Mesenteric fat pad (tissue), 1 donor: ENCODE measurements at regions not wholly inside any gene's neighbourhood (a gene's known extent, or its start where the extent isn't known, plus 50 kb on each side); places are given as distances from the start of the nearest gene placed in this dataset.

Source experiments
- DNase-seq: peaks from one replicate; pipeline ENCODE4 v3.0.0-alpha.2; 2020; ENCODE audit warnings: low spot score
- donor health status: DM: yes; HTN: yes; CAD: no.

DNA sequence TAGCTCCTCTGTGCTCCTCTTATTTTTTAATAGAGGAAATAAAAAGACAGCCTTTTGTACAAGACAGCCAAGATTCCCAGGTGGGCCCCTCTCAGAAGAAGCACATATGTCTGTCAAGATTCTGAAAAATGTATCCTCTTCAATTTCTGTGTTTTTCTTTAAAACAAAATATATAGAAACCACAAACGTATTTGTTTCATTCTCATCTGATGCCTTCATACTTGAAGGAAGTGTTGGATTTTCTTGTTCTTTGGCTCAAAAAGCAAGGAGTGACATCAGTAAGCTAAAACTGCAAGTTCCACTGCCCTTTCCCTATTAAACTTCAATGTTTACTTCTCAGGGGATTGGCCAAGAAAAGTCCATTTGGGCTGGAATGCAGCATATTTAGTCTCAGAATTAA is 193.8 kb upstream of the OSR1 start:
- DNase-seq: no peak

DNA sequence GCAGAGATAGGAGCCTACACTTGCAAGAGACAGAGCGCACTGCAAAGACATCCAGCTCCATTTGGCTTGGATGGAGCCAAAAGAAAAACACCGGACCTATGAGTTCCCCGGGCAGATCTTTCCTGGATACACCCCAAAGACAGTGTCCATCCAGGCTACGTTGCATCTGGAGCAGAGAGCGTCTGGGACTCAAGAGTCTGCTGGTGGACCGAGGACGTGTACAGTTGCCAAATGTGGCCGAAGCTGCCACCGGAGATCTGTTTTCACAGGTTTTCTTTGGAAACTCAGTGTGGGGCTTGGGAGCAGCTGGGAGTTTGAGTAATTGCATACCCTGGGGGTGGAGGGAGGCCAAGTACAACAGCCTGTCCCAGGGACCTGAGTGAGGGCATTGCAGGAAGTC is 192.3 kb upstream of the OSR1 start:
- no peak for DNase-seq

DNA sequence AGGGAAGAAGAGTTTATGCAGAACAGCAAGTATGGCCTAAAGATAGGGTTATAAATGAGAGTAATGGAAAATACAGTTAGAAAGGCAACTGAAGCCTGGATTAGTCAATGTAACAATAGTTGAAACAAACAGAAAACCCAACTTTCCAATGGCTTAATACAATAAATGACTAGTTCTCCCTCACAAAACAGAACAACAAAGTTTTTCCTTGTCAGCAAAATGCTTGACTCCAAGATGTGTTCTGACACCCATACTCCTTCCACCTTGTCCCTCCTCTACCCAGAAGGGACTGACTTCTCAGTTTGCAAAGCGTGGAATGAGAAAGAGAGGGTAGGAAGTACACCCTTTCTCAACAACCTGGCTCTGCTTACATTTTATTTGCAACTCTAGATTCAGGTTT is 191.4 kb upstream of the OSR1 start:
- DNase-seq: no peak

DNA sequence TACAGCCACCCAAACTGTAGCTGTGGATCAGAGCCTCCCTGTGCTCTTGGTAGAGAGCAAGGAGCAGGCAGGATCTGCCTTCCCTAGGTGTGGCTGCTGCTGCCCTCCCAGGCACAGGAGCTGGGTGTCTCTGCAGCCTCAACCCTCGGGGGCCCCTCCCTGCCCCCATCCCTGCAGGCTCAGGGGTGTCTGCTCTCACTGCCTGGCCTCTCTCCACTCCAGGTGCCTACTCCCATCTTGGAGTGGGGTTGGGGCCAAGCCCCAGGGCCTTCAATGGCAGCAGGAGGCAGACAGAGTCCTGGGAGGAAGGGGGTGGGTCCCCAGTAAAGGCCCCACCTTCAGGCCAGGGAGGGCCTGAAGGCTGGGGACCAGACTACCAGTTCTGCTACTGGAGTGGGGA is 189.7 kb upstream of the OSR1 start:
- DNase-seq: no peak

DNA sequence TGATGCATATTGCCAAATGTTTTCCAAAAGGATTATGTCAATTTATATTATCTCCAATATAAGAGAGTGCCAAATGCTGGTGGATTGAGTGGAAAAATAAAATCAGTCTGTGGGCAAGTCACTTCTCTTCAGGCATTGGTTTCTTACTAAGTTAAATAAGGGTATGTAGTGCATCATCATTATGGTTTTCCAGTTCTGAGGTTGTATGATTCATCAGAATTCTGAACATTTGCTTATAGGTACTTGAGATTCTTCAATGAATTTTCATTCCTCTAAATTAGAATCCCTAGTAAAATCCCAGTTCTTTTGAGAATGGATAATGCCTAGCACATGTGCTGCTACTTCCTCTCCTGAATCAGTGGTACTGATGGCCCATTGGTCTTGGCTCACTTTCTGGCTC is 188.9 kb upstream of the OSR1 start:
- no peak for DNase-seq

DNA sequence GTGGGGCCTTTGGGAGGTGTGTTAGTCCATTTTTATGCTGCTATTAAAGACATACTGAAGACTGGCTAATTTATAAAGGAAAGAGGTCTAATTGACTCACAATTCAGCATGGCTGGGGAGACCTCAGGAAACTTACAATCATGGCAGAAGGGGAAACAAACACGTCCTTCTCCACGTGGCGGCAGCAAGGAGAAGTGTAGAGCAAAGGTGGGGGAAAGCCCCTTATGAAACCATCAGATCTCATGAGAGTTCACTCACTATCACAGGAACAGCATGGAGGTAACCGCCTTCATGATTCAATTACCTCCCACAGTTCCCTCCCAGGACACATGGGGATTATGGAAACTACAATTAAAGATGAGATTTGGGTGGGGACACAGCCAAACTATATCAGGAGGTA is 187.1 kb upstream of the OSR1 start:
- DNase-seq: no peak

DNA sequence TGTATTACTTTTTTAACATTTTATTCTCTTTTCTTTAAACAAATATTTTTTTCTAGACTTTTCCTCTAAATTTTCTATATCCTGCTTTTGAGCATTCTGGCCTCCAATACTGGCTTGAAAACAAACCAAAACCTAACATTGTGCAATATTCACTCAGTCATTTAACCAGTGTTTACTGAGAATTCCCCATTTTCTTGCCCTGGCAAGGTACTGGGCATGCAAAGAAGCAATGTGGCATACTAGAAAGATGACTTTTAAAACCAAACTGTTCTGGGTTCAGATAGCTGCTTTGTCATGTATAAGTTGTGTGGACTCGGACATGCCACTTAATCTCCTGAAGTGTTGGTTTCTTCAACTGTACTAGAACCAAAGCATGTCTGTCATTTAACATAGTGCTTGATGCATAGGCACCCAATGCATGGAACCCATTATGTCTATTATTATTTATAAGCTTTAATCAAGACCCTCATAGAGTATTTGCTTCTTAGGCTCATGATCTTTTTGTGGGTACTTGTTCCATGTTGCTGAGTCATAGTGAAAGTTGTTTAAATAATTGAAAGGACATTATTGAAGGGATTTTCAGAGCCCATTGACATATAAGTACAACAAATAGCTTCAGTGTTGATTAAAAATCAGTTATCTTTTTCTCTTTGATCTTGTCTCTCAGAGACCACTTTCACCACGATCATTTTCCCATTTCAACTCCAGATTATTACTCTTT is 185.4 kb upstream of the OSR1 start:
- no peak for DNase-seq

DNA sequence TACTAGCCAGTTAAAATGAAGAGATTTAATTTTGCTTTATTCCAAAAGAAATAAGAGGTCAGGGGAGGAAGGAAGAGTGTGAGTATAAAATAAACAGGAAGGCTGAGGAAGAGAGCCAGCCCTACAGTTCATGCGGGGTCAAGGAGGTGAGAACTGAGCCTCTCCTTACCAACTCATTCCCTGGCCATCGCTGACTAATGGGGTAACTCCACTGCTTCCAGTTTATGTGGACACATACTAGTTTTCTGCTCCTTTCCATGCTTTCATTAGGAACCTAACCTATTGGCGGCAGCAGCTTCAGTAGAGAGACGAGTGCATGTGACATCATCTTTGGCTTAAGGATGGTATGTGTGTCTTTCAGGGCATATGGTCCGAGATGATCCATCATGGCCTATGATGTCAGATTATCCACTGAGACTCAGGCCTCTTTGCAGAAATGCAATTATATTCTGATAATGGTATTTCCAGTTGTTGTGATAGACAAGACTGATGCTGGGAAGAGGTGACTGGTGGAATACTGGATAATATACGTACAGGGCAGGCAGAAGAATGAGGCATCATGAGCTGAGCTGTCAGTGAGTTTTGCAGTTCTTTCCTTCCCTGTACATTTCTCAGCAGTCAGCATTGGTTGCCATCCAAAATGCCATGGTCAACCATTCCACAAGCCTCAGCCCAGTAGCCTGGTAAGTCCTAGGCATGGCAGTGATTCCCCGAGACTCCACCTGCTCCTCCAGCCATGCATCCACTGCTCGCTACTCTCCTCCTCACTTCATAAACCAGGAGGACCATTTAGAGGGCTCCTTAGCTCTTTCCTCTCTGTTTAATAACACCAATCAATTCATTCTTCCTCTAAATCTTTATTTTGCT is 184.6 kb upstream of the OSR1 start:
- no peak for DNase-seq

DNA sequence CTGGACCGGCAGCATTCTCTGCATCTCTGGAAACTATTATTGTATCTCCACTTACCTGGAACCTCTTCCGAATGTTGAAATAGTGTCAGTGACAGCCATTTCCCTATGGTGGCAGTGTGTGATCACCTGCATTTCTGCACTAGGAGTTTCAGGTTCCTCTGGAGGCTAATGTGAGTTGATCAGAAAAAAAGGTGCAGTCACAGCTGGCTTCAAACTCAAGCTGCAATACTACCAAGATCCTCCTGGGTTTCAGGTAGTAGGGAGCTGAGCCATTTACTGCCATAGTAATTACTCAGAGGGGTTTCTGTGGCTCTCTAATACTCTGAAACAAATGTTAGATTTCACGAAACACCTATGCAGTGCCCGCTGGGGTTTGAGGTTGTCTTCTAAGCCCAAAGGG is 183.5 kb upstream of the OSR1 start:
- no peak for DNase-seq

DNA sequence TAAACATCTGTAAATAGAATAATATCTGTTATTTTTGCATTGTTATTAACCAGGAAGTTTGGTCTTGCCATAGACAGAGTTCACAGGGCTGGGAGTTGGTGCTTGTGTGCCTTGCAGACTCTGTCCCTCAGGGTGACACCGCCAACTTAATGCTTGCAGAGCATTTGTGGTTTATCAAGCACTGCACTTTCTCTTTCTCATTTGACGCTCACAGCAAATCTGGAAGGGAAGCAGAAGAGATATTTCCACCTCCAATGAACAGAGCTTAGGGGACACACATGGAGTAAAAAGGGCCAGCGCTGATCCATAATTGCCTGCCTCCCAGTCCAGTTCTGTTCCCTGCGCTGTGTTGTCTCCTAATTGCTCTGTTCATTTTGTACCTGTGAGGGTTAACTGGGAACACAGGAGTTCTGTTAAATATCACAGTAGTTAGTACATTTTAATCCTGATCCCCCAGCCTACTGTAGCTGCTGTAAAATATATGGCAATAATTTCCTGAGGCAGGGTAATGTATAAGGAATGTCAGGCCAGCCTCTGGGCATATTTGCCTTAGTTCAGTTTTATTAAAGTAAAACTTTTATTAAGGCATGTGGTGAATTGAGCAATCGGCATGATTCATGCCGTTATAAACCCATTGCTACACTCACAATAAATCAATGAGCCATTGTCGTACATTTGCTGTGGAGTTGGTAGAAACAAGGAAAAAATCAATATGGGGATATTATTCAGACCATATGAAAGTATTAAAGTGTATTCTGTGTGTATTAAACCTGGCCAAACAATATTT is 182.5 kb upstream of the OSR1 start:
- no peak for DNase-seq

DNA sequence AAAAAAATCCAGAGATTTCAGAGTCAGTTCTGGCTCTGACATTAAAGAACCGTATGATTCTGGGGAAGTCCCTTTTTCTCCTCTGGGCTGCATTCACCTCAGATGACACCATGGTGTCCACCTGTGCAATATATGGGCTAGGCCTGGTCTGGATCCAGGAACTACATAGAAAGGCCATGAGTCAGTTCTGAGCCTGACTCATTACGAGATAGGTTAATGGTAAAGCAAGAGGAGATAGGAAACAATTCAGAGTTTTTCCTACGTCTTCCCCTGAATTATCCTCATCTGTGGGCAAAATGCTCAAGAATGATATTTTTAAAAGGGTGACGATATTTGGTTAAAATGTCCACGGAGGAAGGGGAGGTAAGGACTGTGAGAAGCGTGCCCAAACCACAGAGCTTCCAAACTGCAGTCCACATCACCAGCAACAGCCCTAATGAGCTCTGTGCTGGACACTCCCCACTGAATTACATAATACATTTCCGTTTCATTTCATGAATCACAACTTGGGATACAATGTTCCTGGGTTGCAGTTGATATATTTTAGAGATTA is 180.1 kb upstream of the OSR1 start:
- DNase-seq: no peak

DNA sequence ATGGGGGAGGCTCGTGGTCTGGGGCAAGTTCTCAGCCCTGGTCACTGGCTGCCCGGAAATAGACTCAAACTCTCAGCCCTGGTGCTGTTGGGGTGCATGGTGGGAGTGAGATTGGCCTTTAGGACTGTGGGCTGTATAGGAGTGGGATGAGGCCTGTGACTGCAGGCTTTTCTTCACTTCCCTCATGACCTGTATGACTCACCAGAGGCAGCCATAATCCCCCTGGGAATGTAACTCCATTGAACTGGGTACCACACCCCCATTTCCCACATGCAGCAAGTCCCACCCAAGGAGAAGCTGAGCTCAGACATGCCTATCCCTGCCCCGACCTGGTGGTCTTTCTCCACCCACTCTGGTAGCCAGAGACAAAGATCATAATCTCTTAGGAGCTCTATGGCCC is 177.7 kb upstream of the OSR1 start:
- no peak for DNase-seq

DNA sequence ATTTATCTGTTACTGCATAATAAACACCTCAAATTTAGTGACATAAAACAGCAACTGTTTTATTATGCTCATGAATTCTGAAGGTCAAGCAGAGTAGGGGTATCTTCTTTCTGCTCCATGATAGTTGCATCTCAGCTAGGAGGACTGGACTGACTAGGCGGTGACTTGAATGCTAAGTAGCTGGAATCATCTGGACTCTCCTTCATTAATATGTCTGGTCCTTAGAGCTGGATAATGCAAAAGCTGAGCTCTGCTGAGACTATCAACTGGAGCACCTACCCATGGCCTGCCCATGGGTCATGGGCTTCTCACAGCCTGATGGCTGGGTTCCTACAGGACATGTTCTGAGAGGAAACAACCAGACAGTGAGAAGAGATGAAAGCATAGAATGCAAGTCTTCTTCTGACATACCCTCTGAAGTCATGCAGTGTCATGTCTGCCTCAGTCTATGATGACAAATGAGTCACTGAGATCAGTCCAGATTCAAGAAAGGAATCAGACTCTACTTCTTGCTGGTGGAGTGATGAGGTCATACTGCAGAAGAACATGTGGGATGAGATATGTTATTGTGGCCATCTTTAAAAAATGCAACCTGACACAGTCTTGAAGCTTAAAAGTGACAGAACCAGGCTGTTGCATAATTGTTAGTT is 174.2 kb upstream of the OSR1 start:
- DNase-seq: no peak

DNA sequence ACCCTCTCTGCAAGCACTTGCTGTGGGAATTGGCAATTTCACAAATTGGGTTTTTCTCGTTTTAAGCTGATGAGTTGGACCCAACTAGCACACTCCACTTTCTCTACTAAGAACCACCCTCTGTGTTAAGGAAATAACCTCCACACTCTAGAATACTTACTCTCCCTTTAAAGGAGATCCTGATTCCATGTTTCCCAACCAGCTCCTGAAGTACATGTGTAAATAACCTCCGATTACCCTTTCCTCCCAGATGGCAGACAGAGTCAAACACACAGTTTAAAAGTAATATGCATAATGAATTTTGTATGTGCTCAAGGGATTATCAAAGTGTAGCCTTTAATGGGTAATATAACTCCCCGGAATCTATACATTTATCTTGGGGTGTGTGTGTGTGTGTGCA is 171.3 kb upstream of the OSR1 start:
- DNase-seq: no peak

DNA sequence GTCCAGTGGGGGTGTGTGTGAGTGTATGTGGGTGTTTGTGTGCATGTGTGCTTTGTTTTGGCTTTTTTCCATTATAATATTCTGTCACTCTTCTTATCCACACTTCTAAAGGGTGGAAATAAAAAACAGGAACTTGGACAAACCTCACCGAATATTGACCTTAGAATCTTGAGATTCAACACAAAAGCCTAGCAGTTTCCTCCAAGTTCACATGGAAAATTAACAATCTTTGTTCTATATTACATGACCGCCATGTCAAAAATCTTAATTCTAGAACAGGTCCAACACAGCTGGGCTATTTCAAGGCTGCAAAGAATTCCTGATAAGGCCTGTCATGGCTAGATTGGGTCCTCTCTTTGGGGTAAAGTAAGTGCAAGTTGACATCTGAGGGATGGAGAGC is 169.3 kb upstream of the OSR1 start:
- no peak for DNase-seq

DNA sequence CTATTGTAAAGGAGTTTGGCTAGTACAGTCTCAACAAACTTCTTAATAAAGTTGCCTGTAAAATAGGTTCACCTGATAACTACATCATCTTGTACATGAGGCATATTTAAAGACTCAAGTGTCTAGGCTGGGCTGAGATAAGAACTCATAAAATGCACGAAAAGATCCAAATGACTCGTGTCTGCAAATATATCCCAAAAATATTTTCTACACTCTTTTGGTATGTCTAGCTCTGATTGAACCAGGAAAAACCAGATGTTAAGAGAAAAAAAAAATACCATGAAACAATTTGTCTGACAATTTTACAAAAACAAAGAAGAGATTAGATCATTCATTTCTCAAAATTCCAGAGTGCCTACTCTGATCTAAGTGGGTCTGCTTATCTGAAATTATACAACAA is 166.9 kb upstream of the OSR1 start:
- DNase-seq: no peak

DNA sequence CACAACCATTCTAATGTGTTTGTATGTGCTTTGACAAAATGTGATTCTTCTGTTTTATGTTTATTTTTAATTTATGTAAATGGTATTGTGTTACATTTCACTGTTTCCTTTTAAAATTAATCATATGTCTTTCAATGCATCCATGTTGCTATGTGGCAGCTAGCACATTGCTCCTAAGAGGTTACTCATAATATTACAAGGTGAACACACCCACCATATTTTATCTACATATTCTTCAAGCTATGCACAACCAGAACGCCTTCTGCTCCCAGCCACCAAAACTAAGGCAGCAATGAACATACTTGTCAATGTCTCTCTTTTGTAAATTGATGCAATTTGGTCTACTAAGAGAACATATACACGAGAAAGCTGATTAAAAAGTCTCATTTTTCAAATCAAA is 160.6 kb upstream of the OSR1 start:
- DNase-seq: no peak

DNA sequence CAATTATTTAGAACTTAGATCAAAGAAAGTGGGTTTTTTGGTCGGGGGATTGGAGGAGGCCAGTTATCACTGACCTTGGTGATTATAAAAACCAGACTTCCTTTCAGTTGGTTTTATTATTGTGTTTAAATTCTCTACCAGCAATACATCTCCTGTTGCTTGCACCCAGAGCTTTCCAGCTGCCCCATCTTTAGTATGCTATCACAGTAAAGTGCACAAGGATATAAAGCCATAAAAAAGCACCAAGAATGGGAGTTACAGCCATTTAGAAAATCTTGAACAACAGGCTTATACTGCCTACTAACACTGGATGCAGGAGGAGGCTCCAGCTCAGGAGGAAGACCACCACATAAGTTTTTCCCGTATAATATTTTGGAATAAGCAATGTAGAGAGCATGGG is 148.7 kb upstream of the OSR1 start:
- DNase-seq: no peak

DNA sequence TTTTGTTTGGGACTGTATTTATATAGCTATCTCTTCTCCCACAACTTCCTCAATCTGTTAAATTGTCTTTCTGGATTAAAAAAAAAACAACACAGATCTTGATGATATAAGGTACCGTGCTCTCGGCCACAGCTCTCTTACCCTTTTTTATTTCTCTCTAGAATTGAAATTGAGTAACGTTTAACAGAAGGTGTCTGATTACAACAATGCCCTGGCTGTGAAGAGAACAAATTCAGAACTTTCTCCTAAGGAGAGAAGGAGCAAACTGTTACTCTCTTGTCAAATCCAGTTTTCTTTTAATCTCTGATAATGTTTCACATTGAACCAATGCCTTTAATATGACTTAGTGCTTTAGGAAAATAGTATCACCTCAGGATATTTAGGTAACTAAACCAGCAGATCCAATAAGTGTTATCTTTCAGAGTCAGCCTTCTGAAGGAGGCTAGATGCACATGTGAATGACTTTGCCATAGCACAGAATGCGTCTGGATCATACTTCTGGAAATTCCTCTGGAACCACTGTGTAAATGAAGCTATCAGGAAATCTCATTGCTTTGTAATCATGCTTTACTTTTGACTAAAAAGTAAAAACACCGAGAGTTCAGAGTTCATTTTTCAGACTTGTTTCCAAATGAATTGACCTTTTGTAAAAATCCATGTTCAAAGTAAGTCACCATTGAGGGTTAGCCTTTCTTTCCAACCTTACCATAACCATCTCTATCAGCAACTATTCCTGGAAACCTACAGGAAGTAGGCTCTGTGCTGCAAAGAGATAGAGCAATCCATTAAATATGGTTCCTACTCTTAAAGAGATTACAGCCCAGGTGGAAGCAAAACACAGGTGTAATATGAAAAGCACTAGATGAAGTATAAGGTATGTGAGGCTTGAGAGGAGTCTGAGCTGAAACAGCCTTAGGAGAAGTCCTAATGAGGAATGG is 147.0 kb upstream of the OSR1 start:
- DNase-seq: no peak
